CD14-positive monocyte (primary cell): ENCODE measurements at regions not wholly inside any gene's neighbourhood (a gene's known extent, or its start where the extent isn't known, plus 50 kb on each side); places are given as distances from the start of the nearest gene placed in this dataset.

Experiments
- DNase-seq, 3 donors: peaks; one replicate each; pipeline ENCODE4 v3.0.0-alpha.2; 2011 to 2022
- H2AFZ ChIP-seq: 2 replicates; pipeline ENCODE4 v1.6.0; 2012; ENCODE audit warnings: mild to moderate bottlenecking, low read depth, low read length, inconsistent platforms; ENCODE audit not compliant: insufficient read depth, poor library complexity, severe bottlenecking
- H3K27ac ChIP-seq, 2 donors: 1 replicate in 1 of 2; 2 replicates in 1 of 2; pipeline ENCODE4 v1.5.1; 2012 to 2013; ENCODE audit warnings: low read length in 2 of 2, control low read depth in 1 of 2, inconsistent platforms in 1 of 2, low read depth in 1 of 2, mild to moderate bottlenecking in 1 of 2
- H3K27me3 ChIP-seq, 2 donors: one replicate each; pipeline versions ENCODE4 v1.6.0 to v1.6.1; 2011 to 2013; ENCODE audit warnings: low read length in 2 of 2; ENCODE audit not compliant: control insufficient read depth in 2 of 2, insufficient read depth in 2 of 2
- H3K36me3 ChIP-seq, 2 donors: replicated peaks in 1 of 2; 1 replicate in 1 of 2; 2 replicates in 1 of 2; pipeline versions ENCODE4 v1.5.1 to v1.6.1; 2012 to 2013; ENCODE audit warnings: low read length in 2 of 2, control low read depth in 1 of 2, inconsistent platforms in 1 of 2, mild to moderate bottlenecking in 1 of 2; ENCODE audit not compliant: insufficient read depth in 2 of 2, control insufficient read depth in 1 of 2
- H3K4me1 ChIP-seq, 2 donors: 1 replicate in 1 of 2; 2 replicates in 1 of 2; pipeline versions ENCODE4 v1.5.1 to v1.6.1; 2012 to 2013; ENCODE audit warnings: low read length in 2 of 2, control low read depth in 1 of 2, inconsistent platforms in 1 of 2, mild to moderate bottlenecking in 1 of 2, moderate library complexity in 1 of 2; ENCODE audit not compliant: insufficient read depth in 2 of 2, control insufficient read depth in 1 of 2
- H3K4me2 ChIP-seq: replicated peaks from 2 replicates; pipeline ENCODE3; 2012; ENCODE audit warnings: low read length, moderate library complexity, mild to moderate bottlenecking; ENCODE audit not compliant: poor library complexity, severe bottlenecking; ENCODE audit errors: extremely low read depth
- H3K4me3 ChIP-seq, 3 experiments: fragments of 200-600 bp in 1 of 3; sonication (generic) in 1 of 3; replicated peaks in 1 of 3; 1 replicate in 2 of 3; 2 replicates in 1 of 3; pipeline ENCODE4 v1.5.1; 2011 to 2013; ENCODE audit warnings: low read length in 3 of 3, mild to moderate bottlenecking in 3 of 3, control low read depth in 2 of 3, low read depth in 2 of 3, inconsistent platforms in 1 of 3, moderate library complexity in 1 of 3
- H3K79me2 ChIP-seq: 2 replicates; pipeline ENCODE4 v1.6.0; 2012; ENCODE audit warnings: mild to moderate bottlenecking, control low read depth, inconsistent platforms, low read length, moderate library complexity; ENCODE audit not compliant: insufficient read depth
- H3K9ac ChIP-seq: 2 replicates; pipeline ENCODE4 v1.6.0; 2017; ENCODE audit warnings: low read length, mild to moderate bottlenecking; ENCODE audit not compliant: insufficient read depth, poor library complexity, severe bottlenecking
- H3K9me3 ChIP-seq, 2 donors: replicated peaks in 1 of 2; 1 replicate in 1 of 2; 2 replicates in 1 of 2; pipeline versions ENCODE4 v1.5.1 to v1.6.1; 2012 to 2013; ENCODE audit warnings: low read length in 2 of 2, control low read depth in 1 of 2; ENCODE audit not compliant: control insufficient read depth in 1 of 2, insufficient read depth in 1 of 2
- H4K20me1 ChIP-seq: 2 replicates; pipeline ENCODE4 v1.6.0; 2012; ENCODE audit warnings: mild to moderate bottlenecking, low read length, control low read depth, moderate library complexity; ENCODE audit not compliant: insufficient read depth
- H3K27ac Mint-ChIP-seq, 7 donors: one replicate each; pipeline ENCODE4 v1.8.0; 2020; ENCODE audit warnings: mild to moderate bottlenecking in 7 of 7, mixed read lengths in 7 of 7, moderate library complexity in 6 of 7, inconsistent platforms in 2 of 7
- H3K27me3 Mint-ChIP-seq, 3 donors: one replicate each; pipeline ENCODE4 v1.8.0; 2021 to 2022; ENCODE audit warnings: low read depth in 3 of 3, mild to moderate bottlenecking in 3 of 3, mixed read lengths in 3 of 3, moderate library complexity in 3 of 3, inconsistent platforms in 1 of 3
- H3K36me3 Mint-ChIP-seq, 2 donors: one replicate each; pipeline ENCODE4 v1.8.0; 2020; ENCODE audit warnings: mixed read lengths in 2 of 2, inconsistent platforms in 1 of 2, mild to moderate bottlenecking in 1 of 2
- H3K4me1 Mint-ChIP-seq: one replicate; pipeline ENCODE4 v1.8.0; 2020; ENCODE audit warnings: mild to moderate bottlenecking, mixed read lengths
- H3K4me3 Mint-ChIP-seq, 2 donors: one replicate each; pipeline ENCODE4 v1.8.0; 2020; ENCODE audit warnings: mild to moderate bottlenecking in 2 of 2, mixed read lengths in 2 of 2, moderate library complexity in 1 of 2
- H3K9me3 Mint-ChIP-seq, 7 donors: one replicate each; pipeline ENCODE4 v1.8.0; 2020 to 2022; ENCODE audit warnings: mixed read lengths in 7 of 7, mild to moderate bottlenecking in 6 of 7, moderate library complexity in 6 of 7, inconsistent platforms in 2 of 7
- CTCF ChIP-seq: fragments of 200-600 bp; IDR thresholded peaks from one replicate; pipeline ENCODE4 v1.8.0; 2022; ENCODE audit warnings: antibody characterized with exemption, mild to moderate bottlenecking
- WGBS: methylation state at CpG from one replicate; pipeline ENCODE4 v1.1.5; 2013; ENCODE audit warnings: missing lambda C conversion rate; ENCODE audit not compliant: insufficient coverage; 5-methylcytosine and 5-hydroxymethylcytosine counted together
- intact Hi-C, 2 donors: fragments of 100-400 bp; cut with micrococcal nuclease; formaldehyde crosslinking; loops; one replicate each; pipeline versions ENCODE4 v1.15.0 to v1.15.1; 2023

- H4K20me1 ChIP-seq: no peaks in the 10 kb centered on the region
- DNase-seq: no peak
- H2AFZ ChIP-seq: no peak overlapping the region
- H3K4me2 ChIP-seq: no peak overlapping the region
- no peak overlapping the region for H3K27ac ChIP-seq
- H3K4me3 ChIP-seq: no peak overlapping the region
- H3K27me3 ChIP-seq: no peaks in the 10 kb centered on the region
- H3K9ac ChIP-seq: no peak overlapping the region
- H3K27ac Mint-ChIP-seq: no peak overlapping the region
- no peaks in the 10 kb centered on the region for H3K36me3 Mint-ChIP-seq
- H3K9me3 ChIP-seq: no peaks in the 10 kb centered on the region
- H3K4me1 ChIP-seq: no peaks in the 10 kb centered on the region
- intact Hi-C loops: no loop called here
- no peaks in the 10 kb centered on the region for H3K4me1 Mint-ChIP-seq
- peaks cover 0 to 4% (median 0%) of the 10 kb centered on the region in 7 donors for H3K9me3 Mint-ChIP-seq
- no peaks in the 10 kb centered on the region for H3K36me3 ChIP-seq
- no peak overlapping the region for H3K4me3 Mint-ChIP-seq
- 93% methylated on average over 3 of the region's 4 CpGs for WGBS
- H3K79me2 ChIP-seq: no peaks in the 10 kb centered on the region
- TF ChIP-seq CTCF: no peak
- peaks cover 2 to 3% (median 2%) of the 10 kb centered on the region in 3 donors for H3K27me3 Mint-ChIP-seq
Observed at GRCh38 chr14:97626088-97626487, 828.9 kb downstream of the VRK1 start.

GRCh38 chr14:97630249-97630648 lies 833.1 kb downstream of the VRK1 start:
- no peak overlapping the region for H3K27ac Mint-ChIP-seq
- no peaks in the 10 kb centered on the region for H3K36me3 ChIP-seq
- peaks cover 0 to 4% (median 0%) of the 10 kb centered on the region in 7 donors for H3K9me3 Mint-ChIP-seq
- no peaks in the 10 kb centered on the region for H4K20me1 ChIP-seq
- intact Hi-C loops: no loop called here
- H3K9me3 ChIP-seq: no peaks in the 10 kb centered on the region
- H3K27me3 Mint-ChIP-seq: peaks cover under 1 to 3% (median 2%) of the 10 kb centered on the region in 3 donors
- H3K4me3 Mint-ChIP-seq: no peak overlapping the region
- no peaks in the 10 kb centered on the region for H3K79me2 ChIP-seq
- peaks cover 7% of the 10 kb centered on the region for H3K4me1 Mint-ChIP-seq
- no peak overlapping the region for H3K27ac ChIP-seq
- no peak overlapping the region for H3K4me3 ChIP-seq
- H3K4me2 ChIP-seq: no peak overlapping the region
- no peak overlapping the region for H3K9ac ChIP-seq
- TF ChIP-seq CTCF: no peak
- WGBS: 100% methylated on average over 5 of the region's 5 CpGs
- no peak overlapping the region for H2AFZ ChIP-seq
- H3K4me1 ChIP-seq: no peaks in the 10 kb centered on the region
- H3K36me3 Mint-ChIP-seq: no peaks in the 10 kb centered on the region
- DNase-seq: no peak
- H3K27me3 ChIP-seq: no peaks in the 10 kb centered on the region
